ENCODE measurements at regions not wholly inside any gene's neighbourhood (a gene's known extent, or its start where the extent isn't known, plus 50 kb on each side); places are given as distances from the start of the nearest gene placed in this dataset.

- peaks cover 10% of the 10 kb centered on the region for H3K9me3 Mint-ChIP-seq
- no peak overlapping the region for H3K27ac ChIP-seq (ENCODE audit: low read depth, low read length)
- no peak overlapping the region for H3K4me3 ChIP-seq (ENCODE audit: low read length)
- no peak overlapping the region for H3K4me3 Mint-ChIP-seq
- peaks cover 60% of the 10 kb centered on the region for H3K4me1 Mint-ChIP-seq
- H3K27me3 ChIP-seq (ENCODE audit: control insufficient read depth, insufficient read depth, low read length, poor library complexity, severe bottlenecking), result peaks cover 41% of the 10 kb centered on the region
- no peak for DNase-seq
- H3K27me3 Mint-ChIP-seq (ENCODE audit: insufficient read depth), result peaks cover 39% of the 10 kb centered on the region
- H3K36me3 ChIP-seq (ENCODE audit: control insufficient read depth, insufficient read depth, low read length), result no peaks in the 10 kb centered on the region
- H3K27ac Mint-ChIP-seq, result no peak overlapping the region
- no peaks in the 10 kb centered on the region for H3K9me3 ChIP-seq (ENCODE audit: control insufficient read depth, low read length)
- H3K4me1 ChIP-seq (ENCODE audit: control insufficient read depth, insufficient read depth, low read length), result peaks cover 6% of the 10 kb centered on the region
- H3K36me3 Mint-ChIP-seq (ENCODE audit: low read depth), result peaks cover 3% of the 10 kb centered on the region
- no peak overlapping the region for H3K9ac ChIP-seq (ENCODE audit: extremely low read depth, low read length, poor library complexity, severe bottlenecking)
- TF ChIP-seq CTCF (conservative IDR thresholded peaks at IDR 0.05), result peak; percentile 62
- 91% methylated on average over 3 of the region's 3 CpGs for WGBS, 2 experiments (ENCODE audit: insufficient coverage in 1 of 2, insufficient read length in 1 of 2)
Measured at GRCh38 chr12:88947486-88948043, 367.3 kb upstream of the KITLG start.

- H3K36me3 ChIP-seq (ENCODE audit: control insufficient read depth, insufficient read depth, low read length), result no peaks in the 10 kb centered on the region
- Mint-ChIP-seq H3K4me3 (no peak overlapping the region), H3K27me3 (ENCODE audit: insufficient read depth) (peaks cover 35% of the 10 kb centered on the region), H3K4me1 (peaks cover 52% of the 10 kb centered on the region), H3K36me3 (ENCODE audit: low read depth) (peaks cover 3% of the 10 kb centered on the region), H3K9me3 (peaks cover 11% of the 10 kb centered on the region), H3K27ac (no peak overlapping the region)
- DNase-seq, result no peak
- no peak overlapping the region for H3K27ac ChIP-seq (ENCODE audit: low read depth, low read length)
- no peak for TF ChIP-seq CTCF (conservative IDR thresholded peaks at IDR 0.05)
- WGBS, 2 experiments (ENCODE audit: insufficient coverage in 1 of 2, insufficient read length in 1 of 2), result 88 to 92% methylated on average over 2 to 5 of the region's 5 CpGs
- H3K9ac ChIP-seq (ENCODE audit: extremely low read depth, low read length, poor library complexity, severe bottlenecking), result no peak overlapping the region
- H3K4me3 ChIP-seq (ENCODE audit: low read length), result no peak overlapping the region
- no peaks in the 10 kb centered on the region for H3K9me3 ChIP-seq (ENCODE audit: control insufficient read depth, low read length)
- H3K27me3 ChIP-seq (ENCODE audit: control insufficient read depth, insufficient read depth, low read length, poor library complexity, severe bottlenecking), result peaks cover 40% of the 10 kb centered on the region
- H3K4me1 ChIP-seq (ENCODE audit: control insufficient read depth, insufficient read depth, low read length), result peaks cover 6% of the 10 kb centered on the region
Measured at GRCh38 chr12:88946372-88946997, 366.2 kb upstream of the KITLG start.

GRCh38 chr12:88945051-88945732 lies 364.9 kb upstream of the KITLG start:
- Mint-ChIP-seq H3K4me1 (peaks cover 44% of the 10 kb centered on the region), H3K4me3 (no peak overlapping the region), H3K36me3 (ENCODE audit: low read depth) (peaks cover 7% of the 10 kb centered on the region), H3K27me3 (ENCODE audit: insufficient read depth) (peaks cover 25% of the 10 kb centered on the region), H3K27ac (no peak overlapping the region), H3K9me3 (peaks cover 15% of the 10 kb centered on the region)
- H3K9ac ChIP-seq (ENCODE audit: extremely low read depth, low read length, poor library complexity, severe bottlenecking), result no peak overlapping the region
- no peaks in the 10 kb centered on the region for H3K36me3 ChIP-seq (ENCODE audit: control insufficient read depth, insufficient read depth, low read length)
- no peak overlapping the region for H3K27ac ChIP-seq (ENCODE audit: low read depth, low read length)
- H3K4me1 ChIP-seq (ENCODE audit: control insufficient read depth, insufficient read depth, low read length), result peaks cover 2% of the 10 kb centered on the region
- peaks cover 29% of the 10 kb centered on the region for H3K27me3 ChIP-seq (ENCODE audit: control insufficient read depth, insufficient read depth, low read length, poor library complexity, severe bottlenecking)
- TF ChIP-seq CTCF (conservative IDR thresholded peaks at IDR 0.05), result no peak
- no peak for DNase-seq
- H3K9me3 ChIP-seq (ENCODE audit: control insufficient read depth, low read length), result peaks cover 6% of the 10 kb centered on the region
- no peak overlapping the region for H3K4me3 ChIP-seq (ENCODE audit: low read length)
- WGBS, 2 experiments (ENCODE audit: insufficient coverage in 1 of 2, insufficient read length in 1 of 2), result 86% methylated on average over 3 of the region's 3 CpGs
